OCI-LY3 (cell line): ENCODE measurements at regions not wholly inside any gene's neighbourhood (a gene's known extent, or its start where the extent isn't known, plus 50 kb on each side); places are given as distances from the start of the nearest gene placed in this dataset.

Experiments used
- EZH2phosphoT487 ChIP-seq: fragments of 200-600 bp; shearing (Covaris generic); IDR thresholded peaks from 2 replicates; pipeline ENCODE4 v1.6.1; 2018; ENCODE audit warnings: antibody characterized with exemption, mixed run types, low read depth
- TF ChIP-seq, protein P1 (sequence below): fragments of 200-600, 300-600 bp; sonication (generic); IDR thresholded peaks from 2 replicates; pipeline ENCODE4 v1.5.1; 2014; ENCODE audit warnings: antibody characterized with exemption, low read length, low read depth

GRCh38 chr20:61128701-61129269, 123.3 kb upstream of the CDH4 start:
- TF ChIP-seq, protein P1, sequence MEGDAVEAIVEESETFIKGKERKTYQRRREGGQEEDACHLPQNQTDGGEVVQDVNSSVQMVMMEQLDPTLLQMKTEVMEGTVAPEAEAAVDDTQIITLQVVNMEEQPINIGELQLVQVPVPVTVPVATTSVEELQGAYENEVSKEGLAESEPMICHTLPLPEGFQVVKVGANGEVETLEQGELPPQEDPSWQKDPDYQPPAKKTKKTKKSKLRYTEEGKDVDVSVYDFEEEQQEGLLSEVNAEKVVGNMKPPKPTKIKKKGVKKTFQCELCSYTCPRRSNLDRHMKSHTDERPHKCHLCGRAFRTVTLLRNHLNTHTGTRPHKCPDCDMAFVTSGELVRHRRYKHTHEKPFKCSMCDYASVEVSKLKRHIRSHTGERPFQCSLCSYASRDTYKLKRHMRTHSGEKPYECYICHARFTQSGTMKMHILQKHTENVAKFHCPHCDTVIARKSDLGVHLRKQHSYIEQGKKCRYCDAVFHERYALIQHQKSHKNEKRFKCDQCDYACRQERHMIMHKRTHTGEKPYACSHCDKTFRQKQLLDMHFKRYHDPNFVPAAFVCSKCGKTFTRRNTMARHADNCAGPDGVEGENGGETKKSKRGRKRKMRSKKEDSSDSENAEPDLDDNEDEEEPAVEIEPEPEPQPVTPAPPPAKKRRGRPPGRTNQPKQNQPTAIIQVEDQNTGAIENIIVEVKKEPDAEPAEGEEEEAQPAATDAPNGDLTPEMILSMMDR: no peak
- TF ChIP-seq EZH2phosphoT487: no peak
